GM12872 (cell line): ENCODE measurements at regions not wholly inside any gene's neighbourhood (a gene's known extent, or its start where the extent isn't known, plus 50 kb on each side); places are given as distances from the start of the nearest gene placed in this dataset.

Source experiments
- CTCF ChIP-seq: IDR thresholded peaks from 3 replicates; pipeline ENCODE4 v1.5.1; 2011; ENCODE audit warnings: low read depth, mild to moderate bottlenecking, low read length, moderate library complexity; ENCODE audit not compliant: insufficient read depth

- TF ChIP-seq CTCF = no peak
Observed at GRCh38 chr19:33890569-33890968, 93.9 kb downstream of the KCTD15 start.

GRCh38 chr19:33891773-33892172 lies 95.1 kb downstream of the KCTD15 start:
- no peak for TF ChIP-seq CTCF

- TF ChIP-seq CTCF = no peak
Observed at GRCh38 chr19:33894787-33895186, 98.1 kb downstream of the KCTD15 start.

- TF ChIP-seq CTCF = no peak
Observed at GRCh38 chr19:33895366-33895765, 98.7 kb downstream of the KCTD15 start.

- TF ChIP-seq CTCF = no peak
Observed at GRCh38 chr19:33898062-33898677, 101.5 kb downstream of the KCTD15 start.

GRCh38 chr19:33900817-33901216 lies 104.1 kb downstream of the KCTD15 start:
- TF ChIP-seq CTCF = no peak

- no peak for TF ChIP-seq CTCF
Observed at GRCh38 chr19:33902395-33902794, 105.7 kb downstream of the KCTD15 start.
